ENCODE measurements at regions not wholly inside any gene's neighbourhood (a gene's known extent, or its start where the extent isn't known, plus 50 kb on each side); places are given as distances from the start of the nearest gene placed in this dataset.
"Not testable (repeated sequence)": the region's sequence is repeated elsewhere in the genome, so short reads cannot be mapped to it uniquely, and the experiment has no call there.

- no peak overlapping the region for H3K27ac ChIP-seq (ENCODE audit: low read depth, low read length)
- no peaks in the 10 kb centered on the region for H3K4me1 ChIP-seq (ENCODE audit: insufficient read depth, low read length)
- H3K36me3 ChIP-seq (ENCODE audit: insufficient read depth, low read length): no peaks in the 10 kb centered on the region
- no peaks in the 10 kb centered on the region for H3K27me3 ChIP-seq (ENCODE audit: insufficient read depth, low read length)
- H3K4me2 ChIP-seq (ENCODE audit: insufficient read depth, low read length): no peak overlapping the region
- no peaks in the 10 kb centered on the region for H4K20me1 ChIP-seq (ENCODE audit: insufficient read depth, low read length)
- H3K4me3 ChIP-seq (ENCODE audit: insufficient read depth, low read length): no peak overlapping the region
- no peak for DNase-seq (ENCODE audit: insufficient read length, low spot score, missing footprints)
- TF ChIP-seq, protein P1, sequence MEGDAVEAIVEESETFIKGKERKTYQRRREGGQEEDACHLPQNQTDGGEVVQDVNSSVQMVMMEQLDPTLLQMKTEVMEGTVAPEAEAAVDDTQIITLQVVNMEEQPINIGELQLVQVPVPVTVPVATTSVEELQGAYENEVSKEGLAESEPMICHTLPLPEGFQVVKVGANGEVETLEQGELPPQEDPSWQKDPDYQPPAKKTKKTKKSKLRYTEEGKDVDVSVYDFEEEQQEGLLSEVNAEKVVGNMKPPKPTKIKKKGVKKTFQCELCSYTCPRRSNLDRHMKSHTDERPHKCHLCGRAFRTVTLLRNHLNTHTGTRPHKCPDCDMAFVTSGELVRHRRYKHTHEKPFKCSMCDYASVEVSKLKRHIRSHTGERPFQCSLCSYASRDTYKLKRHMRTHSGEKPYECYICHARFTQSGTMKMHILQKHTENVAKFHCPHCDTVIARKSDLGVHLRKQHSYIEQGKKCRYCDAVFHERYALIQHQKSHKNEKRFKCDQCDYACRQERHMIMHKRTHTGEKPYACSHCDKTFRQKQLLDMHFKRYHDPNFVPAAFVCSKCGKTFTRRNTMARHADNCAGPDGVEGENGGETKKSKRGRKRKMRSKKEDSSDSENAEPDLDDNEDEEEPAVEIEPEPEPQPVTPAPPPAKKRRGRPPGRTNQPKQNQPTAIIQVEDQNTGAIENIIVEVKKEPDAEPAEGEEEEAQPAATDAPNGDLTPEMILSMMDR (IDR thresholded peaks at IDR 0.05; ENCODE audit: extremely low read depth, low read depth, low read length): no peak
- H3K9me3 ChIP-seq (ENCODE audit: low read depth, low read length): no peaks in the 10 kb centered on the region
- no peaks in the 10 kb centered on the region for H3K79me2 ChIP-seq (ENCODE audit: insufficient read depth, low read length)
- no peak overlapping the region for H2AFZ ChIP-seq (ENCODE audit: low read length)
These were observed 100.2 kb downstream of the FBXO8 start for GRCh38 chr4:174183259-174183658.

DNA sequence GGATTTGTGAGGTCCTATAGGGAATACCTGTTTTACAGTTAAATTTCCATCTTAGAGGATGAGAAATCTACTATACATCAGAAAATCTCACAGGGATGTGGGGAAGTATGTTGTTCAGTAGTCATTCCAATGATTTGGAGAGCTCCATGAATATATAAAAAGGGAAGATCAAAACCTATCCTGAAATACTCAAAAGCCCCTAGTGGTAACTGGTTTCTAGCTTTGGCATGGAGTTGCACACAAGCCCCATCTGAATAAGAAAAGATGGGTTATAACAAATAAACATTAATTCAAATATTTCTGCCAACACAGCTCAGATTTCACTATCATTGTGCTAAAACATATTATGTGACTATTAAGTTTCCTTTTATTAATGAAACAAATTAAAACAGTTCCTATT is 101.6 kb downstream of the FBXO8 start:
- no peaks in the 10 kb centered on the region for H4K20me1 ChIP-seq (ENCODE audit: insufficient read depth, low read length)
- TF ChIP-seq, protein P1 (IDR thresholded peaks at IDR 0.05; ENCODE audit: extremely low read depth, low read depth, low read length): no peak
- H3K27me3 ChIP-seq (ENCODE audit: insufficient read depth, low read length): no peaks in the 10 kb centered on the region
- H3K36me3 ChIP-seq (ENCODE audit: insufficient read depth, low read length): no peaks in the 10 kb centered on the region
- H3K27ac ChIP-seq (ENCODE audit: low read depth, low read length): no peak overlapping the region
- no peak overlapping the region for H3K4me3 ChIP-seq (ENCODE audit: insufficient read depth, low read length)
- no peaks in the 10 kb centered on the region for H3K9me3 ChIP-seq (ENCODE audit: low read depth, low read length)
- H3K79me2 ChIP-seq (ENCODE audit: insufficient read depth, low read length): no peaks in the 10 kb centered on the region
- no peak overlapping the region for H2AFZ ChIP-seq (ENCODE audit: low read length)
- no peak overlapping the region for H3K4me2 ChIP-seq (ENCODE audit: insufficient read depth, low read length)
- no peaks in the 10 kb centered on the region for H3K4me1 ChIP-seq (ENCODE audit: insufficient read depth, low read length)
- no peak for DNase-seq (ENCODE audit: insufficient read length, low spot score, missing footprints)

GRCh38 chr4:174177536-174177935 is 105.9 kb downstream of the FBXO8 start:
- H3K27ac ChIP-seq (ENCODE audit: low read depth, low read length): no peak overlapping the region
- no peaks in the 10 kb centered on the region for H4K20me1 ChIP-seq (ENCODE audit: insufficient read depth, low read length)
- H3K4me3 ChIP-seq (ENCODE audit: insufficient read depth, low read length): no peak overlapping the region
- no peaks in the 10 kb centered on the region for H3K4me1 ChIP-seq (ENCODE audit: insufficient read depth, low read length)
- H3K27me3 ChIP-seq (ENCODE audit: insufficient read depth, low read length): no peaks in the 10 kb centered on the region
- H3K79me2 ChIP-seq (ENCODE audit: insufficient read depth, low read length): no peaks in the 10 kb centered on the region
- no peak overlapping the region for H3K4me2 ChIP-seq (ENCODE audit: insufficient read depth, low read length)
- no peak for DNase-seq (ENCODE audit: insufficient read length, low spot score, missing footprints)
- H3K36me3 ChIP-seq (ENCODE audit: insufficient read depth, low read length): no peaks in the 10 kb centered on the region
- TF ChIP-seq, protein P1 (IDR thresholded peaks at IDR 0.05; ENCODE audit: extremely low read depth, low read depth, low read length): no peak
- H3K9me3 ChIP-seq (ENCODE audit: low read depth, low read length): no peaks in the 10 kb centered on the region
- H2AFZ ChIP-seq (ENCODE audit: low read length): no peak overlapping the region

DNA sequence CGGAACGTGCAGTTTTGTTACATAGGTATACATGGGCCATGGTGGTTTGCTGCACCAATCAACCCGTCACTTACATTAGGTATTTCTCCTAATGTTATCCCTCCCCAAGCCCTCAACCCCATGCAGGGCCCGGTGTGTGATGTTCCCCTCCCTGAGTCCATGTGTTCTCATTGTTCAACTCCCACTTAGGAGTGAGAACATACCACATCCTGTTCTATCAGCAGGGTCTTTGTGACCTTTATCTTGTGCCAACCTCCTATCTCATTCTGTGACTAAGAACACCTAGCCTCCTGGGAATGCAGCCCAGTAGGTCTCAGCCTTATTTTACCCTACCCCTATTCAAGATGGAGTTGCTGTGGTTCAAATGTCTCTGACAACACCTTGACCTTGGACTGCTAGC is 107.6 kb downstream of the FBXO8 start:
- H3K36me3 ChIP-seq (ENCODE audit: insufficient read depth, low read length); H2AFZ ChIP-seq (ENCODE audit: low read length); H3K4me3 ChIP-seq (ENCODE audit: insufficient read depth, low read length); H3K4me1 ChIP-seq (ENCODE audit: insufficient read depth, low read length); DNase-seq (ENCODE audit: insufficient read length, low spot score, missing footprints); H3K79me2 ChIP-seq (ENCODE audit: insufficient read depth, low read length); H3K27me3 ChIP-seq (ENCODE audit: insufficient read depth, low read length); H3K9me3 ChIP-seq (ENCODE audit: low read depth, low read length); H4K20me1 ChIP-seq (ENCODE audit: insufficient read depth, low read length); H3K4me2 ChIP-seq (ENCODE audit: insufficient read depth, low read length); H3K27ac ChIP-seq (ENCODE audit: low read depth, low read length): not testable (repeated sequence)

DNA sequence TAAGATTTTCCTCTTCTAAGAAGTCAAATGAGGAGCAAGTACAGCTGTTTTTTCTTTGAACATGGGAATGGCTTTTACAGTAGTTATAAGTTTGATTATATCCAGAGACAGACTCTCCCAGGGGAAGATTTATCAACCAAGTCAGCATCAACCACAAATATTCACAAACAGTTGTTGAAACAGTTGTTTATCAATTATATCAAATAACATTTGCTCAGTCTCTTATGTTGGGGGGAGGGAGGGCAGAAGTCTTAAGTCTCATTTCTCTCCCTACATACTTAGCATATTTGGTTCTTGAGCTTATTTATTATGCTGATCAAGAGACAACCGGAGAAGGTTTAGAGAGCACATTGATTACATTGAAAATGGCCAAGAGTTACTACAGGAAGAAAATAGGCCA is 110.1 kb downstream of the FBXO8 start:
- DNase-seq (ENCODE audit: insufficient read length, low spot score, missing footprints): no peak
- Histone ChIP-seq H3K79me2 (ENCODE audit: insufficient read depth, low read length) (no peaks in the 10 kb centered on the region), H3K36me3 (ENCODE audit: insufficient read depth, low read length) (no peaks in the 10 kb centered on the region), H3K4me1 (ENCODE audit: insufficient read depth, low read length) (no peaks in the 10 kb centered on the region), H3K27me3 (ENCODE audit: insufficient read depth, low read length) (no peaks in the 10 kb centered on the region), H3K4me3 (ENCODE audit: insufficient read depth, low read length) (no peak overlapping the region), H3K27ac (ENCODE audit: low read depth, low read length) (no peak overlapping the region), H3K9me3 (ENCODE audit: low read depth, low read length) (no peaks in the 10 kb centered on the region), H3K4me2 (ENCODE audit: insufficient read depth, low read length) (no peak overlapping the region), H2AFZ (ENCODE audit: low read length) (no peak overlapping the region), H4K20me1 (ENCODE audit: insufficient read depth, low read length) (no peaks in the 10 kb centered on the region)
- TF ChIP-seq, protein P1 (IDR thresholded peaks at IDR 0.05; ENCODE audit: extremely low read depth, low read depth, low read length): no peak
